Neural cell (in vitro differentiated cells): ENCODE measurements at regions not wholly inside any gene's neighbourhood (a gene's known extent, or its start where the extent isn't known, plus 50 kb on each side); places are given as distances from the start of the nearest gene placed in this dataset.

Source experiments
- H2AFZ ChIP-seq: fragments of 200-600, 300-800 bp; sonication (generic), shearing (Covaris generic); 2 replicates; pipeline ENCODE4 v1.6.0; 2014; ENCODE audit warnings: low read depth, mild to moderate bottlenecking, antibody characterized with exemption, low read length, moderate library complexity
- H3F3A ChIP-seq: fragments of 200-600 bp; shearing (Covaris generic); 2 replicates; pipeline ENCODE4 v1.6.1; 2016; ENCODE audit warnings: mild to moderate bottlenecking, moderate library complexity, mixed read lengths, antibody characterized with exemption, low read length; ENCODE audit not compliant: insufficient read depth, poor library complexity, severe bottlenecking
- H3K27ac ChIP-seq: fragments of 200-600, 300-800 bp; sonication (generic), shearing (Covaris generic); 2 replicates; pipeline ENCODE4 v1.5.1; 2014; ENCODE audit warnings: mild to moderate bottlenecking, low read length, moderate library complexity
- H3K27me3 ChIP-seq: fragments of 300-800, 200-600 bp; sonication (generic), shearing (Covaris generic); 2 replicates; pipeline ENCODE4 v1.6.0; 2014; ENCODE audit warnings: mild to moderate bottlenecking, low read depth, low read length, moderate library complexity; ENCODE audit not compliant: insufficient read depth
- H3K36me3 ChIP-seq: fragments of 300-800, 200-600 bp; sonication (generic), shearing (Covaris generic); 2 replicates; pipeline ENCODE4 v1.5.1; 2014; ENCODE audit warnings: mild to moderate bottlenecking, antibody characterized with exemption, low read length, moderate library complexity; ENCODE audit not compliant: insufficient read depth
- H3K4me2 ChIP-seq: fragments of 300-800, 200-600 bp; sonication (generic), shearing (Covaris generic); 2 replicates; pipeline ENCODE4 v1.6.0; 2014; ENCODE audit warnings: mild to moderate bottlenecking, low read length
- H3K4me3 ChIP-seq: fragments of 300-800, 200-600 bp; sonication (generic), shearing (Covaris generic); 2 replicates; pipeline ENCODE4 v1.5.1; 2014; ENCODE audit warnings: mild to moderate bottlenecking, low read length, moderate library complexity
- H3K79me2 ChIP-seq: fragments of 200-600 bp; shearing (Covaris generic); replicated peaks from 2 replicates; pipeline ENCODE4 v1.6.0; 2014; ENCODE audit warnings: mild to moderate bottlenecking, low read length, moderate library complexity; ENCODE audit not compliant: insufficient read depth
- H3K9ac ChIP-seq: fragments of 300-800, 200-600 bp; sonication (generic), shearing (Covaris generic); 2 replicates; pipeline ENCODE4 v1.6.1; 2016; ENCODE audit warnings: mild to moderate bottlenecking, low read length, mixed read lengths
- H3K9me2 ChIP-seq: fragments of 200-600 bp; shearing (Covaris generic); 2 replicates; pipeline ENCODE4 v1.6.1; 2016; ENCODE audit warnings: mild to moderate bottlenecking, low read length, mixed read lengths; ENCODE audit not compliant: insufficient read depth
- H3K9me3 ChIP-seq: fragments of 200-600, 300-800 bp; sonication (generic), shearing (Covaris generic); 2 replicates; pipeline ENCODE4 v1.6.1; 2016; ENCODE audit warnings: mild to moderate bottlenecking, mixed run types, low read length, moderate library complexity, mixed read lengths
- H4K20me1 ChIP-seq: fragments of 200-600 bp; shearing (Covaris generic); 2 replicates; pipeline ENCODE4 v1.6.1; 2016; ENCODE audit warnings: mild to moderate bottlenecking, mixed run types; ENCODE audit not compliant: insufficient read depth
- EP300 ChIP-seq: fragments of 450-650 bp; conservative IDR thresholded peaks from 2 replicates; pipeline ENCODE4 v1.6.1; 2014; ENCODE audit warnings: antibody characterized with exemption, mild to moderate bottlenecking, moderate library complexity; ENCODE audit not compliant: poor library complexity, severe bottlenecking
- MXI1 ChIP-seq: fragments of 450-650 bp; conservative IDR thresholded peaks from 2 replicates; pipeline ENCODE4 v1.6.1; 2014; ENCODE audit warnings: antibody characterized with exemption, mild to moderate bottlenecking; ENCODE audit not compliant: poor library complexity, severe bottlenecking
- RAD21 ChIP-seq: fragments of 450-650 bp; conservative IDR thresholded peaks from 2 replicates; pipeline ENCODE4 v1.6.1; 2014; ENCODE audit warnings: antibody characterized with exemption, mild to moderate bottlenecking, moderate library complexity
- REST ChIP-seq: IDR thresholded peaks from 2 replicates; pipeline ENCODE4 v1.6.1; 2012; ENCODE audit warnings: borderline replicate concordance
- SMC3 ChIP-seq: fragments of 450-650 bp; conservative IDR thresholded peaks from 2 replicates; pipeline ENCODE4 v1.6.1; 2014; ENCODE audit warnings: antibody characterized with exemption, mild to moderate bottlenecking, moderate library complexity; ENCODE audit not compliant: poor library complexity
- TAF1 ChIP-seq: IDR thresholded peaks from 2 replicates; pipeline ENCODE4 v1.6.1; 2012; ENCODE audit warnings: low read depth
- TF ChIP-seq, protein P1 (sequence below): fragments of 450-650 bp; IDR thresholded peaks from 2 replicates; pipeline ENCODE4 v1.5.1; 2014; ENCODE audit warnings: antibody characterized with exemption, mild to moderate bottlenecking, moderate library complexity; ENCODE audit not compliant: poor library complexity, severe bottlenecking

- no peaks in the 10 kb centered on the region for H3K9me3 ChIP-seq
- H2AFZ ChIP-seq = no peak overlapping the region
- no peaks in the 10 kb centered on the region for H4K20me1 ChIP-seq
- no peaks in the 10 kb centered on the region for H3K36me3 ChIP-seq
- H3K9ac ChIP-seq = no peak overlapping the region
- H3F3A ChIP-seq = no peaks in the 10 kb centered on the region
- peaks cover 9% of the 10 kb centered on the region for H3K79me2 ChIP-seq
- H3K9me2 ChIP-seq = no peaks in the 10 kb centered on the region
- H3K27me3 ChIP-seq = no peaks in the 10 kb centered on the region
- no peak overlapping the region for H3K27ac ChIP-seq
- no peak for TF ChIP-seq EP300
- peak; percentile 90 for TF ChIP-seq SMC3
- TF ChIP-seq, protein P1, sequence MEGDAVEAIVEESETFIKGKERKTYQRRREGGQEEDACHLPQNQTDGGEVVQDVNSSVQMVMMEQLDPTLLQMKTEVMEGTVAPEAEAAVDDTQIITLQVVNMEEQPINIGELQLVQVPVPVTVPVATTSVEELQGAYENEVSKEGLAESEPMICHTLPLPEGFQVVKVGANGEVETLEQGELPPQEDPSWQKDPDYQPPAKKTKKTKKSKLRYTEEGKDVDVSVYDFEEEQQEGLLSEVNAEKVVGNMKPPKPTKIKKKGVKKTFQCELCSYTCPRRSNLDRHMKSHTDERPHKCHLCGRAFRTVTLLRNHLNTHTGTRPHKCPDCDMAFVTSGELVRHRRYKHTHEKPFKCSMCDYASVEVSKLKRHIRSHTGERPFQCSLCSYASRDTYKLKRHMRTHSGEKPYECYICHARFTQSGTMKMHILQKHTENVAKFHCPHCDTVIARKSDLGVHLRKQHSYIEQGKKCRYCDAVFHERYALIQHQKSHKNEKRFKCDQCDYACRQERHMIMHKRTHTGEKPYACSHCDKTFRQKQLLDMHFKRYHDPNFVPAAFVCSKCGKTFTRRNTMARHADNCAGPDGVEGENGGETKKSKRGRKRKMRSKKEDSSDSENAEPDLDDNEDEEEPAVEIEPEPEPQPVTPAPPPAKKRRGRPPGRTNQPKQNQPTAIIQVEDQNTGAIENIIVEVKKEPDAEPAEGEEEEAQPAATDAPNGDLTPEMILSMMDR = peak; percentile 86
- TF ChIP-seq RAD21 = peak; percentile 85
- no peak overlapping the region for H3K4me3 ChIP-seq
- no peak overlapping the region for H3K4me2 ChIP-seq
Observed at GRCh38 chr21:16330082-16330907, 600.5 kb downstream of the USP25 start.

GRCh38 chr21:16330908-16331268 is 601.1 kb downstream of the USP25 start:
- TF ChIP-seq MXI1 = no peak
- TF ChIP-seq REST = no peak
- TF ChIP-seq, protein P1 = no peak
- TF ChIP-seq SMC3 = no peak
- no peak for TF ChIP-seq TAF1
- TF ChIP-seq EP300 = no peak
- Histone ChIP-seq H3K27ac (no peak overlapping the region), H3K9ac (no peak overlapping the region), H3F3A (no peaks in the 10 kb centered on the region), H3K27me3 (no peaks in the 10 kb centered on the region), H3K36me3 (no peaks in the 10 kb centered on the region), H4K20me1 (no peaks in the 10 kb centered on the region), H3K79me2 (peaks cover 9% of the 10 kb centered on the region), H3K4me2 (no peak overlapping the region), H2AFZ (no peak overlapping the region), H3K9me2 (no peaks in the 10 kb centered on the region), H3K9me3 (no peaks in the 10 kb centered on the region), H3K4me3 (no peak overlapping the region)
